IMR-90 (cell line): ENCODE measurements at regions not wholly inside any gene's neighbourhood (a gene's known extent, or its start where the extent isn't known, plus 50 kb on each side); places are given as distances from the start of the nearest gene placed in this dataset.

ENCODE experiments used
- ATAC-seq: fragments of 200-7000 bp; cut with Tn5 transposase; 2 replicates; pipeline ENCODE4 v1.9.1; 2020; ENCODE audit warnings: low read depth, mild to moderate bottlenecking, moderate library complexity
- BruUV-seq: library from RNA; stranded (reverse); fragments of 400-500 nt; replicated peaks from 2 replicates; lab custom pipeline; 2021; lab: Mats Ljungman, UMichigan
- CTCF ChIA-PET: fragments of 300-600 bp; formaldehyde crosslinking; extraction: SDS; loops from one replicate; lab custom pipeline; 2021; ENCODE audit warnings: antibody characterized with exemption; lab: Yijun Ruan, JAX
- POLR2A ChIA-PET: fragments of 300-600 bp; sonication (Branson Sonifier 250); formaldehyde crosslinking; loops from one replicate; lab custom pipeline; 2022; ENCODE audit warnings: antibody characterized with exemption; ENCODE audit not compliant: unreplicated experiment; lab: Charles Lee
- DNase-seq: peaks from one replicate; pipeline ENCODE4 v3.0.0; 2013
- H2AFZ ChIP-seq: replicated peaks from 2 replicates; pipeline ENCODE3; 2013; ENCODE audit warnings: low read length, mild to moderate bottlenecking; ENCODE audit not compliant: poor library complexity
- H2AK5ac ChIP-seq: 2 replicates; pipeline ENCODE4 v1.6.1; 2013; ENCODE audit warnings: low read depth, low read length, inconsistent platforms
- H2AK9ac ChIP-seq: replicated peaks from 2 replicates; pipeline ENCODE3; 2013; ENCODE audit warnings: mild to moderate bottlenecking, low read depth, low read length, moderate library complexity; ENCODE audit not compliant: poor library complexity
- H2BK120ac ChIP-seq: 2 replicates; pipeline ENCODE4 v1.6.1; 2013; ENCODE audit warnings: low read depth, low read length, inconsistent platforms
- H2BK15ac ChIP-seq: 3 replicates; pipeline ENCODE4 v1.6.1; 2013; ENCODE audit warnings: low read depth, low read length, inconsistent platforms
- H2BK20ac ChIP-seq: 2 replicates; pipeline ENCODE4 v1.6.1; 2013; ENCODE audit warnings: low read depth, mild to moderate bottlenecking, inconsistent platforms, low read length, moderate library complexity
- H2BK5ac ChIP-seq: 2 replicates; pipeline ENCODE4 v1.6.1; 2013; ENCODE audit warnings: mild to moderate bottlenecking, low read depth, low read length, inconsistent platforms; ENCODE audit not compliant: poor library complexity, severe bottlenecking
- H3K14ac ChIP-seq: replicated peaks from 2 replicates; pipeline ENCODE4 v1.6.1; 2013; ENCODE audit warnings: low read depth, low read length, inconsistent platforms
- H3K18ac ChIP-seq: 2 replicates; pipeline ENCODE4 v1.6.1; 2013; ENCODE audit warnings: low read depth, low read length, control low read depth
- H3K23ac ChIP-seq: 2 replicates; pipeline ENCODE4 v1.6.1; 2013; ENCODE audit warnings: low read depth, low read length, inconsistent platforms
- H3K27ac ChIP-seq: 2 replicates; pipeline ENCODE4 v1.5.1; 2013; ENCODE audit warnings: mild to moderate bottlenecking, control low read depth, low read length; ENCODE audit not compliant: insufficient read depth
- H3K27me3 ChIP-seq: 2 replicates; pipeline ENCODE4 v1.6.1; 2013; ENCODE audit warnings: low read length; ENCODE audit not compliant: control insufficient read depth, insufficient read depth
- H3K36me3 ChIP-seq: 2 replicates; pipeline ENCODE4 v1.6.1; 2013; ENCODE audit warnings: low read length, mixed read lengths; ENCODE audit not compliant: control insufficient read depth, insufficient read depth
- H3K4ac ChIP-seq: 2 replicates; pipeline ENCODE4 v1.6.1; 2013; ENCODE audit warnings: low read depth, low read length, inconsistent platforms
- H3K4me1 ChIP-seq: 2 replicates; pipeline ENCODE4 v1.6.1; 2013; ENCODE audit warnings: low read length, mixed read lengths; ENCODE audit not compliant: control insufficient read depth, insufficient read depth
- H3K4me2 ChIP-seq: 2 replicates; pipeline ENCODE4 v1.6.1; 2013; ENCODE audit warnings: low read depth, mild to moderate bottlenecking, control low read depth, low read length, moderate library complexity
- H3K4me3 ChIP-seq: 2 replicates; pipeline ENCODE4 v1.5.1; 2013; ENCODE audit warnings: low read depth, mild to moderate bottlenecking, control low read depth, low read length, moderate library complexity; ENCODE audit not compliant: insufficient read depth
- H3K56ac ChIP-seq: 2 replicates; pipeline ENCODE4 v1.6.1; 2013; ENCODE audit warnings: low read length, inconsistent platforms; ENCODE audit not compliant: insufficient read depth; ENCODE audit errors: extremely low read depth
- H3K79me1 ChIP-seq, 2 experiments: 2 replicates each; pipeline ENCODE4 v1.6.1; 2013; ENCODE audit warnings: low read length in 2 of 2, inconsistent platforms in 1 of 2, low read depth in 1 of 2
- H3K9ac ChIP-seq: 2 replicates; pipeline ENCODE4 v1.6.1; 2013; ENCODE audit warnings: low read depth, low read length, control low read depth
- H3K9me1 ChIP-seq: 2 replicates; pipeline ENCODE4 v1.6.1; 2013; ENCODE audit warnings: low read length, inconsistent platforms; ENCODE audit not compliant: insufficient read depth
- H3K9me3 ChIP-seq: 2 replicates; pipeline ENCODE4 v1.6.1; 2013; ENCODE audit warnings: low read length; ENCODE audit not compliant: control insufficient read depth, insufficient read depth
- H4K20me1 ChIP-seq: 2 replicates; pipeline ENCODE4 v1.6.1; 2013; ENCODE audit warnings: low read length, inconsistent platforms; ENCODE audit not compliant: insufficient read depth
- H4K5ac ChIP-seq: 2 replicates; pipeline ENCODE4 v1.6.1; 2013; ENCODE audit warnings: mild to moderate bottlenecking, low read depth, low read length, control low read depth
- H4K8ac ChIP-seq, 2 experiments: 2 replicates each; pipeline ENCODE4 v1.6.1; 2013; ENCODE audit warnings: low read depth in 2 of 2, low read length in 2 of 2, control low read depth in 1 of 2, inconsistent platforms in 1 of 2
- H4K91ac ChIP-seq: 2 replicates; pipeline ENCODE4 v1.6.1; 2013; ENCODE audit warnings: low read depth, low read length, inconsistent platforms; ENCODE audit not compliant: insufficient read depth
- BHLHE40 ChIP-seq: fragments of 150-350 bp; IDR thresholded peaks from 2 replicates; pipeline ENCODE4 v1.6.1; 2016; ENCODE audit warnings: mild to moderate bottlenecking, low read depth, low read length
- FOS ChIP-seq: fragments of 150-350 bp; IDR thresholded peaks from 2 replicates; pipeline ENCODE4 v1.6.1; 2016; ENCODE audit warnings: low read depth, low read length
- MAFK ChIP-seq: IDR thresholded peaks from 2 replicates; pipeline ENCODE4 v1.6.1; 2012; ENCODE audit warnings: low read depth, low read length, improper control_type of control experiment
- MAZ ChIP-seq: IDR thresholded peaks from 2 replicates; pipeline ENCODE4 v1.6.1; 2012; ENCODE audit warnings: low read depth, mild to moderate bottlenecking, low read length, improper control_type of control experiment, moderate library complexity, borderline replicate concordance
- NFE2L2 ChIP-seq: fragments of 150-350 bp; IDR thresholded peaks from 2 replicates; pipeline ENCODE4 v1.6.1; 2016; ENCODE audit warnings: low read depth, mild to moderate bottlenecking, low read length
- POLR2A ChIP-seq: IDR thresholded peaks from 2 replicates; pipeline ENCODE4 v1.6.1; 2012; ENCODE audit warnings: mild to moderate bottlenecking, low read depth, low read length
- RAD21 ChIP-seq: IDR thresholded peaks from 2 replicates; pipeline ENCODE4 v1.6.1; 2012; ENCODE audit warnings: low read length, improper control_type of control experiment
- RFX5 ChIP-seq: IDR thresholded peaks from 2 replicates; pipeline ENCODE4 v1.8.0; 2012; ENCODE audit warnings: low read depth, mild to moderate bottlenecking, low read length, moderate library complexity
- SMC3 ChIP-seq: fragments of 150-350 bp; IDR thresholded peaks from 2 replicates; pipeline ENCODE4 v1.6.1; 2016; ENCODE audit warnings: low read depth, mild to moderate bottlenecking, antibody characterized with exemption, low read length, moderate library complexity
- WGBS, 2 experiments: methylation state at CpG; one replicate each; pipeline versions ENCODE4 v1.1.5 to v1.1.7; 2013; ENCODE audit warnings: missing lambda C conversion rate in 2 of 2; ENCODE audit not compliant: insufficient read length in 1 of 2; ENCODE audit errors: extremely low coverage in 2 of 2; 5-methylcytosine and 5-hydroxymethylcytosine counted together
- dilution Hi-C: fragments of 300-500 bp; cut with HindIII; formaldehyde crosslinking; loops from one replicate; pipeline ENCODE4 v1.14.3; 2018; ENCODE audit warnings: low sequenced_read_pairs; ENCODE audit not compliant: unreplicated experiment
- in situ Hi-C: fragments of 300-500 bp; cut with MboI; formaldehyde crosslinking; loops from 3 replicates; pipeline ENCODE4 v1.14.3; 2019; ENCODE audit warnings: low sequenced_read_pairs, inconsistent platforms, mixed read lengths
- intact Hi-C: fragments of 100-400 bp; cut with micrococcal nuclease; formaldehyde crosslinking; loops from 2 replicates; pipeline ENCODE4 v1.10.0; 2022
- TF ChIP-seq, protein P1 (sequence below): fragments of 150-350 bp; IDR thresholded peaks from 2 replicates; pipeline ENCODE4 v1.6.1; 2017; ENCODE audit warnings: mild to moderate bottlenecking, antibody characterized with exemption, low read length, low read depth
- TF ChIP-seq, protein P2 (sequence below): fragments of 150-350 bp; IDR thresholded peaks from 2 replicates; pipeline ENCODE4 v1.6.1; 2016; ENCODE audit warnings: low read depth, mild to moderate bottlenecking, low read length, moderate library complexity, borderline replicate concordance

DNA sequence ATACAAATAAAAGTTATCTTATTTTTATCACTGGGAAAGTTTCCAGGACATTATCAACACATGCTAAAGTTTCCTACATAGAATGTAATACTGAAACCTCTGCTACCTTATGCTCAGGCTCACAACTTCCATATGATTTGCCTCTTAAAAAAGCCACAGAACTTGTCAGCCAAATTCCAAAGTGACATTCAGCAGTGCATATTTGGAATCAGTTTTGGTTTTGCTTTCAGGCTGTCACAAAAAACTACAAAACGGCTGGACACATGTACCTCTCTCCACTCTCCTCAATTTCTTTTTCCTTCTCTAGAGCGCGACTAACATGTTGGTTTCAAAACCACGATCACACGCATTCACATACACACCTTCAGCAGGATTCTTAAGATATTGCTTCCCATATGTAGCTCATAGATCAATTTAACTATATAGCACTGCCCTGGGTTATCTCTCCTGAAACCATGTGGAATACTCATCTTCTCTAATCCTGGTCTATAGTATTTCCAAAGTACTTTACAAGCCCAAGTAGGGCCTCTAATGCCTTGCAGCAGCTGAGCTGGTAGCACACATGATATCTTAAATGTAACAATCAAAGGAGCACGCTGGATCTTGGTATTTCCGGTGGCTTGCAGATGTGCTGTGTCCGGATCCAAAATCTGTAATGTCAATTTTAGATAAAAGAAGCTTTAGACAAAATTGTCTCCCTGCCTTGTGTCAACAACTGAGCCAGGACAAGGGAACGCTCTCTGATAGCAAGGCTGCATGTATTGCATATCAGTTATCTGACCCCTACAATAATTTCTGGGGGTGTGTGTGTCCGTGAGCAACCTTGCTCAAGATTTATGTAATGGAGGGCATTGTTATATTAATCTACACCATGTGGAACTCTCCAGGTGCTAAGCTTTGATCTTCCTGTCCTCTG lies 203.2 kb downstream of the DMRT2 start:
- no peak overlapping the region for H4K5ac ChIP-seq
- no peaks in the 10 kb centered on the region for H3K9me1 ChIP-seq
- H3K27me3 ChIP-seq: no peaks in the 10 kb centered on the region
- no peaks in the 10 kb centered on the region for H3K36me3 ChIP-seq
- H2BK120ac ChIP-seq: no peak overlapping the region
- H3K14ac ChIP-seq: no peak overlapping the region
- WGBS, 2 experiments: 60% methylated on average over 3 of the region's 10 CpGs; no CpG with 5 or more reads in 1 of the 2 experiments
- ChIA-PET POLR2A (no interaction called here), CTCF (no interaction called here)
- no peak overlapping the region for H2AK5ac ChIP-seq
- BruUV-seq: no TSS peak
- DNase-seq (no peak), ATAC-seq (no peak)
- in situ Hi-C loops: no loop called here
- H3K9ac ChIP-seq: no peak overlapping the region
- no peak overlapping the region for H3K4me3 ChIP-seq
- H3K56ac ChIP-seq: no peak overlapping the region
- no peak overlapping the region for H2AFZ ChIP-seq
- H4K8ac ChIP-seq: no peak overlapping the region
- H2BK15ac ChIP-seq: no peak overlapping the region
- H3K4ac ChIP-seq: no peak overlapping the region
- no peak overlapping the region for H2BK20ac ChIP-seq
- H3K18ac ChIP-seq: no peak overlapping the region
- no peaks in the 10 kb centered on the region for H3K4me1 ChIP-seq
- no peaks in the 10 kb centered on the region for H3K79me1 ChIP-seq
- no peak overlapping the region for H2BK5ac ChIP-seq
- no peak overlapping the region for H3K23ac ChIP-seq
- H2AK9ac ChIP-seq: no peak overlapping the region
- H4K20me1 ChIP-seq: no peaks in the 10 kb centered on the region
- no peak overlapping the region for H4K91ac ChIP-seq
- H3K9me3 ChIP-seq: no peaks in the 10 kb centered on the region
- TF ChIP-seq, protein P1, sequence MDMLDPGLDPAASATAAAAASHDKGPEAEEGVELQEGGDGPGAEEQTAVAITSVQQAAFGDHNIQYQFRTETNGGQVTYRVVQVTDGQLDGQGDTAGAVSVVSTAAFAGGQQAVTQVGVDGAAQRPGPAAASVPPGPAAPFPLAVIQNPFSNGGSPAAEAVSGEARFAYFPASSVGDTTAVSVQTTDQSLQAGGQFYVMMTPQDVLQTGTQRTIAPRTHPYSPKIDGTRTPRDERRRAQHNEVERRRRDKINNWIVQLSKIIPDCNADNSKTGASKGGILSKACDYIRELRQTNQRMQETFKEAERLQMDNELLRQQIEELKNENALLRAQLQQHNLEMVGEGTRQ: no peak
- TF ChIP-seq RFX5: no peak
- no peak for TF ChIP-seq MAZ
- no peak for TF ChIP-seq BHLHE40
- TF ChIP-seq RAD21: no peak
- no peak for TF ChIP-seq SMC3
- TF ChIP-seq POLR2A: no peak
- TF ChIP-seq FOS: no peak
- TF ChIP-seq MAFK: no peak
- TF ChIP-seq, protein P2, sequence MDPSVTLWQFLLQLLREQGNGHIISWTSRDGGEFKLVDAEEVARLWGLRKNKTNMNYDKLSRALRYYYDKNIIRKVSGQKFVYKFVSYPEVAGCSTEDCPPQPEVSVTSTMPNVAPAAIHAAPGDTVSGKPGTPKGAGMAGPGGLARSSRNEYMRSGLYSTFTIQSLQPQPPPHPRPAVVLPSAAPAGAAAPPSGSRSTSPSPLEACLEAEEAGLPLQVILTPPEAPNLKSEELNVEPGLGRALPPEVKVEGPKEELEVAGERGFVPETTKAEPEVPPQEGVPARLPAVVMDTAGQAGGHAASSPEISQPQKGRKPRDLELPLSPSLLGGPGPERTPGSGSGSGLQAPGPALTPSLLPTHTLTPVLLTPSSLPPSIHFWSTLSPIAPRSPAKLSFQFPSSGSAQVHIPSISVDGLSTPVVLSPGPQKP: no peak
- no peak for TF ChIP-seq NFE2L2
- intact Hi-C loops: no loop called here
- no peak overlapping the region for H3K4me2 ChIP-seq
- H3K27ac ChIP-seq: no peak overlapping the region
- dilution Hi-C loops: no loop called here
